ENCODE measurements at regions not wholly inside any gene's neighbourhood (a gene's known extent, or its start where the extent isn't known, plus 50 kb on each side); places are given as distances from the start of the nearest gene placed in this dataset.

- no peak for DNase-seq
These were observed 92.8 kb upstream of the FOXC1 start for GRCh38 chr6:1516742-1517520.

- no peak for DNase-seq
These were observed 90.9 kb upstream of the FOXC1 start for GRCh38 chr6:1518855-1519254.

- no peak for DNase-seq
These were observed 90.1 kb upstream of the FOXC1 start for GRCh38 chr6:1519597-1519996.

GRCh38 chr6:1522779-1523178 is 86.9 kb upstream of the FOXC1 start:
- no peak for DNase-seq

- peak; percentile 54 to 82 (median 67) for DNase-seq
These were observed 85.7 kb upstream of the FOXC1 start for GRCh38 chr6:1524040-1524480.

- no peak for DNase-seq
These were observed 84.2 kb upstream of the FOXC1 start for GRCh38 chr6:1525364-1526038.

- DNase-seq = no peak
These were observed 83.2 kb upstream of the FOXC1 start for GRCh38 chr6:1526398-1527072.

GRCh38 chr6:1527073-1527457 is 82.7 kb upstream of the FOXC1 start:
- DNase-seq = no peak

GRCh38 chr6:1535295-1535694 is 74.4 kb upstream of the FOXC1 start:
- DNase-seq = no peak

GRCh38 chr6:1536526-1537429 is 72.9 kb upstream of the FOXC1 start:
- no peak for DNase-seq

GRCh38 chr6:1538369-1538768 is 71.3 kb upstream of the FOXC1 start:
- DNase-seq = no peak

GRCh38 chr6:1538810-1539478 is 70.8 kb upstream of the FOXC1 start:
- no peak for DNase-seq

- no peak for DNase-seq
These were observed 68.7 kb upstream of the FOXC1 start for GRCh38 chr6:1540864-1541521.

GRCh38 chr6:1542335-1542734 is 67.4 kb upstream of the FOXC1 start:
- no peak for DNase-seq

GRCh38 chr6:1542764-1543163 is 67.0 kb upstream of the FOXC1 start:
- DNase-seq = no peak

- DNase-seq = no peak
These were observed 65.7 kb upstream of the FOXC1 start for GRCh38 chr6:1544000-1544399.

GRCh38 chr6:1544603-1545002 is 65.1 kb upstream of the FOXC1 start:
- DNase-seq = no peak

GRCh38 chr6:1545654-1546053 is 64.1 kb upstream of the FOXC1 start:
- no peak for DNase-seq

- DNase-seq = no peak
These were observed 61.9 kb upstream of the FOXC1 start for GRCh38 chr6:1547785-1548184.

- DNase-seq = no peak
These were observed 58.5 kb upstream of the FOXC1 start for GRCh38 chr6:1551249-1551648.

GRCh38 chr6:1552296-1552761 is 57.4 kb upstream of the FOXC1 start:
- DNase-seq = peak; percentile 27 to 43 (median 35)

Measured in suppressor macrophage treated with lipopolysaccharide for 1 hour (primary cell).